ENCODE measurements at regions not wholly inside any gene's neighbourhood (a gene's known extent, or its start where the extent isn't known, plus 50 kb on each side); places are given as distances from the start of the nearest gene placed in this dataset.

DNA sequence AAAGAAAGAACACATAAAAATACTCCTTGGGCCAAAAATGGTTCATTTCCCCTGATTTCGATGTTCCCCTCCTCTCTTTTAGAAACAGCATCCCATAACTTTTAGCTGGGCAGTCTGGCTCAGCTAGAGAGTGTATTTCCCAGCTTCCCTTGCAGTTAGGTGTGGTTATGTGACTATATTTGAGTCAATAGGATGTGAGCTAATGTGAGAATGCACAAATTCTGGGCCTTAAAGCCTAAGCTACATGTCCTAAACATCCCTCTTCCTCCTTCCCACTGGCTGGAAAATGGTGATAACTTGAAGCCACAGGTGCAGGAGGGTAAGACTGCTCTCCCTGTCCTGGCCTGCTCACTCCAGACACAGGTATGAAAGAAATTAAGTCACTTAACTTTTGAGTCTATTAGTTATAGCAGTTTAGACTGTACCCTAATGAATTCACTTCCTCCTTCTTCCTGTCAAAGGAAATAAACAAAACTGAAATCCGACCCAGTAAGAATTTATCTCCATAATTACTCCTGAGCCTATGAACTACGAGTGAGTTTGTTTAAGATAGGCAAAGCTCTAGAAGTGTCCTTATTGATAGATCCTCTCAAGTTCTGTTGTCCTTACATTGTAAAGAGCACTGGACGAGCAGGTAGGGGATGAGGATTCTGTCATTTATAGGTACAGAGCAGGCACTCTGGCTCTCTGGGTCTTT lies 177.6 kb downstream of the MTX2 start:
- ATAC-seq, result no peak

DNA sequence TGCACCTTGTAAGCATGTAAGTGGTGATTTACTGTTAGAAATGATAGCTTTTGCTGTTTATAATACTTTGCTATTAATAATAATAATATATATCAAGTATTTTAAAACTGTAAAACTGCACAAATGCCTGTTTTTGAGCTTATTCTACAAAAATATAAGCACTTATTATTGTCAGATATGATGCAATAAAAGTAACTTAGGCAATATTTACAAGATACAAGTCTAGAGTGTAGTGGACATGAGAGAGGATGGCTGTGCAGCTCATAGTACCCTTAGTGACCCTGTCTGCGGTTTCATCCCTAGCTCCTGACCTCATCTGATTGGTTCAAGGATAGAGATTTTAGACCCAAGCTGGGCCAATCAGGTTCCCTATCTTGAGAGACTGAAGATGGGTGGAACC lies 178.4 kb downstream of the MTX2 start:
- ChIA-PET CTCF (interaction anchor here (1.4 kb wide), 1 partner anchor 107 kb away, joined by 5 read pairs; no protein-coding TSS in a partner anchor), POLR2A (interaction anchor here (0.6 kb wide), 1 partner anchor 142 kb away, joined by 4 read pairs; no protein-coding TSS in a partner anchor)
- H3K9me3 Mint-ChIP-seq, result no peaks in the 10 kb centered on the region
- DNase-seq (ENCODE audit: low spot score) (no peak), ATAC-seq (no peak)
- H3K4me1 Mint-ChIP-seq, result peaks cover 32% of the 10 kb centered on the region
- H3K36me3 Mint-ChIP-seq, result no peaks in the 10 kb centered on the region
- peaks cover 21% of the 10 kb centered on the region for H3K27me3 Mint-ChIP-seq (ENCODE audit: low read depth)
- no peak overlapping the region for H3K27ac Mint-ChIP-seq
- no peak overlapping the region for H3K4me3 Mint-ChIP-seq
- TF ChIP-seq RELA (CRISPR knock-in tag; IDR thresholded peaks at IDR 0.05; ENCODE audit: borderline replicate concordance), result no peak
- TF ChIP-seq, protein P1, sequence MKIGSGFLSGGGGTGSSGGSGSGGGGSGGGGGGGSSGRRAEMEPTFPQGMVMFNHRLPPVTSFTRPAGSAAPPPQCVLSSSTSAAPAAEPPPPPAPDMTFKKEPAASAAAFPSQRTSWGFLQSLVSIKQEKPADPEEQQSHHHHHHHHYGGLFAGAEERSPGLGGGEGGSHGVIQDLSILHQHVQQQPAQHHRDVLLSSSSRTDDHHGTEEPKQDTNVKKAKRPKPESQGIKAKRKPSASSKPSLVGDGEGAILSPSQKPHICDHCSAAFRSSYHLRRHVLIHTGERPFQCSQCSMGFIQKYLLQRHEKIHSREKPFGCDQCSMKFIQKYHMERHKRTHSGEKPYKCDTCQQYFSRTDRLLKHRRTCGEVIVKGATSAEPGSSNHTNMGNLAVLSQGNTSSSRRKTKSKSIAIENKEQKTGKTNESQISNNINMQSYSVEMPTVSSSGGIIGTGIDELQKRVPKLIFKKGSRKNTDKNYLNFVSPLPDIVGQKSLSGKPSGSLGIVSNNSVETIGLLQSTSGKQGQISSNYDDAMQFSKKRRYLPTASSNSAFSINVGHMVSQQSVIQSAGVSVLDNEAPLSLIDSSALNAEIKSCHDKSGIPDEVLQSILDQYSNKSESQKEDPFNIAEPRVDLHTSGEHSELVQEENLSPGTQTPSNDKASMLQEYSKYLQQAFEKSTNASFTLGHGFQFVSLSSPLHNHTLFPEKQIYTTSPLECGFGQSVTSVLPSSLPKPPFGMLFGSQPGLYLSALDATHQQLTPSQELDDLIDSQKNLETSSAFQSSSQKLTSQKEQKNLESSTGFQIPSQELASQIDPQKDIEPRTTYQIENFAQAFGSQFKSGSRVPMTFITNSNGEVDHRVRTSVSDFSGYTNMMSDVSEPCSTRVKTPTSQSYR (CRISPR knock-in tag; IDR thresholded peaks at IDR 0.05), result no peak
- no peak for TF ChIP-seq CREM (CRISPR knock-in tag; IDR thresholded peaks at IDR 0.05)
- no peak for TF ChIP-seq ZNF416 (CRISPR knock-in tag; IDR thresholded peaks at IDR 0.05)
- TF ChIP-seq CBFB (CRISPR knock-in tag; IDR thresholded peaks at IDR 0.05; ENCODE audit: low read depth), result no peak
- TF ChIP-seq NR2C2 (CRISPR knock-in tag; IDR thresholded peaks at IDR 0.05), result no peak
- no peak for TF ChIP-seq TEAD1 (CRISPR knock-in tag; IDR thresholded peaks at IDR 0.05)
- TF ChIP-seq, protein P2, sequence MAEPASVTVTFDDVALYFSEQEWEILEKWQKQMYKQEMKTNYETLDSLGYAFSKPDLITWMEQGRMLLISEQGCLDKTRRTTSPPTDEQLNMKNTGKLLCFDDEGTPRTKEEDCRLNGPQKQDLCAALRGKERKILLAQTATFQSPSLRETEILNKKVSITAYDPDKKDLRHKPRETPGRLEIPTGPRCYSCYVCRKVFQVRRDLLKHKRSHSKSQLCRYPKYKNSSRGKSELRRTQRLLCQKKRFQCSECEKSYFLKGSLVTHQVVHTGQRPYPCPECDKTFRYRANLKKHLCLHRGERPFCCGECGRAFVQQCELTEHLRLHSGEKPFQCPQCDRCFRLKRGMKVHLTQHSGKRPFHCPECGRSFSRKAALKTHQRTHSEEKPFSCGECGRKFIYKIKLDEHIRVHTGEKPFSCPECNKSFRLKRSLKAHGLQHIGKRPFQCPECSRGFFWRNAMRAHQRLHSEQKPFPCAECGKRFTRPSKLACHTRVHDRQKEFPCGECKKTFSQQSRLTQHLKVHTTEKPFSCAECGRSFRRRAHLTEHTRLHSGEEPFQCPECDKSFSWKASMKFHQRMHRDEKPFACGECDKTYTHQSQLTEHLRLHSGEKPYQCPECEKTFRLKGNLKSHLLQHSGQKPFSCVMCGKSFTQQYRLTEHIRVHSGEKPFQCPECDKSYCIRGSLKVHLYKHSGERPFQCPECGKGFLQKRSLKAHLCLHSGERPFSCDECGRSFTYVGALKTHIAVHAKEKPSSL (CRISPR knock-in tag; conservative IDR thresholded peaks at IDR 0.05), result no peak
- no peak for TF ChIP-seq TP53 (CRISPR knock-in tag; IDR thresholded peaks at IDR 0.05)
- TF ChIP-seq, protein P3, sequence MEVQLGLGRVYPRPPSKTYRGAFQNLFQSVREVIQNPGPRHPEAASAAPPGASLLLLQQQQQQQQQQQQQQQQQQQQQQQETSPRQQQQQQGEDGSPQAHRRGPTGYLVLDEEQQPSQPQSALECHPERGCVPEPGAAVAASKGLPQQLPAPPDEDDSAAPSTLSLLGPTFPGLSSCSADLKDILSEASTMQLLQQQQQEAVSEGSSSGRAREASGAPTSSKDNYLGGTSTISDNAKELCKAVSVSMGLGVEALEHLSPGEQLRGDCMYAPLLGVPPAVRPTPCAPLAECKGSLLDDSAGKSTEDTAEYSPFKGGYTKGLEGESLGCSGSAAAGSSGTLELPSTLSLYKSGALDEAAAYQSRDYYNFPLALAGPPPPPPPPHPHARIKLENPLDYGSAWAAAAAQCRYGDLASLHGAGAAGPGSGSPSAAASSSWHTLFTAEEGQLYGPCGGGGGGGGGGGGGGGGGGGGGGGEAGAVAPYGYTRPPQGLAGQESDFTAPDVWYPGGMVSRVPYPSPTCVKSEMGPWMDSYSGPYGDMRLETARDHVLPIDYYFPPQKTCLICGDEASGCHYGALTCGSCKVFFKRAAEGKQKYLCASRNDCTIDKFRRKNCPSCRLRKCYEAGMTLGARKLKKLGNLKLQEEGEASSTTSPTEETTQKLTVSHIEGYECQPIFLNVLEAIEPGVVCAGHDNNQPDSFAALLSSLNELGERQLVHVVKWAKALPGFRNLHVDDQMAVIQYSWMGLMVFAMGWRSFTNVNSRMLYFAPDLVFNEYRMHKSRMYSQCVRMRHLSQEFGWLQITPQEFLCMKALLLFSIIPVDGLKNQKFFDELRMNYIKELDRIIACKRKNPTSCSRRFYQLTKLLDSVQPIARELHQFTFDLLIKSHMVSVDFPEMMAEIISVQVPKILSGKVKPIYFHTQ (CRISPR knock-in tag; IDR thresholded peaks at IDR 0.05), result no peak
- TF ChIP-seq CREB1 (CRISPR knock-in tag; IDR thresholded peaks at IDR 0.05), result no peak

More for the DNA sequence above, 177.6 kb downstream of the MTX2 start:
- Mint-ChIP-seq H3K36me3 (no peaks in the 10 kb centered on the region), H3K9me3 (no peaks in the 10 kb centered on the region), H3K27ac (no peak overlapping the region), H3K4me1 (peaks cover 32% of the 10 kb centered on the region), H3K27me3 (ENCODE audit: low read depth) (peaks cover 21% of the 10 kb centered on the region), H3K4me3 (no peak overlapping the region)
- ChIA-PET POLR2A (interaction anchor here (1.1 kb wide), 1 partner anchor 134 kb away, joined by 3 read pairs; no protein-coding TSS in a partner anchor), CTCF (interaction anchor here (1.4 to 2.2 kb wide), 3 partner anchors 8 to 306 kb away, joined by 4 to 20 read pairs (median 5); no protein-coding TSS in a partner anchor)
- no peak for DNase-seq (ENCODE audit: low spot score)
- TF ChIP-seq, protein P4, sequence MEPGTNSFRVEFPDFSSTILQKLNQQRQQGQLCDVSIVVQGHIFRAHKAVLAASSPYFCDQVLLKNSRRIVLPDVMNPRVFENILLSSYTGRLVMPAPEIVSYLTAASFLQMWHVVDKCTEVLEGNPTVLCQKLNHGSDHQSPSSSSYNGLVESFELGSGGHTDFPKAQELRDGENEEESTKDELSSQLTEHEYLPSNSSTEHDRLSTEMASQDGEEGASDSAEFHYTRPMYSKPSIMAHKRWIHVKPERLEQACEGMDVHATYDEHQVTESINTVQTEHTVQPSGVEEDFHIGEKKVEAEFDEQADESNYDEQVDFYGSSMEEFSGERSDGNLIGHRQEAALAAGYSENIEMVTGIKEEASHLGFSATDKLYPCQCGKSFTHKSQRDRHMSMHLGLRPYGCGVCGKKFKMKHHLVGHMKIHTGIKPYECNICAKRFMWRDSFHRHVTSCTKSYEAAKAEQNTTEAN (CRISPR knock-in tag; IDR thresholded peaks at IDR 0.05), result no peak
- TF ChIP-seq TP53 (CRISPR knock-in tag; IDR thresholded peaks at IDR 0.05), result no peak
- no peak for TF ChIP-seq CREM (CRISPR knock-in tag; IDR thresholded peaks at IDR 0.05)
- TF ChIP-seq, protein P1 (CRISPR knock-in tag; IDR thresholded peaks at IDR 0.05), result no peak
- TF ChIP-seq TCF7 (CRISPR knock-in tag; IDR thresholded peaks at IDR 0.05; ENCODE audit: low read depth), result no peak
- TF ChIP-seq, protein P5, sequence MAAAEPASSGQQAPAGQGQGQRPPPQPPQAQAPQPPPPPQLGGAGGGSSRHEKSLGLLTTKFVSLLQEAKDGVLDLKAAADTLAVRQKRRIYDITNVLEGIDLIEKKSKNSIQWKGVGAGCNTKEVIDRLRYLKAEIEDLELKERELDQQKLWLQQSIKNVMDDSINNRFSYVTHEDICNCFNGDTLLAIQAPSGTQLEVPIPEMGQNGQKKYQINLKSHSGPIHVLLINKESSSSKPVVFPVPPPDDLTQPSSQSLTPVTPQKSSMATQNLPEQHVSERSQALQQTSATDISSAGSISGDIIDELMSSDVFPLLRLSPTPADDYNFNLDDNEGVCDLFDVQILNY (CRISPR knock-in tag; IDR thresholded peaks at IDR 0.05), result no peak
- no peak for TF ChIP-seq NFATC4 (CRISPR knock-in tag; IDR thresholded peaks at IDR 0.05)
- TF ChIP-seq, protein P6, sequence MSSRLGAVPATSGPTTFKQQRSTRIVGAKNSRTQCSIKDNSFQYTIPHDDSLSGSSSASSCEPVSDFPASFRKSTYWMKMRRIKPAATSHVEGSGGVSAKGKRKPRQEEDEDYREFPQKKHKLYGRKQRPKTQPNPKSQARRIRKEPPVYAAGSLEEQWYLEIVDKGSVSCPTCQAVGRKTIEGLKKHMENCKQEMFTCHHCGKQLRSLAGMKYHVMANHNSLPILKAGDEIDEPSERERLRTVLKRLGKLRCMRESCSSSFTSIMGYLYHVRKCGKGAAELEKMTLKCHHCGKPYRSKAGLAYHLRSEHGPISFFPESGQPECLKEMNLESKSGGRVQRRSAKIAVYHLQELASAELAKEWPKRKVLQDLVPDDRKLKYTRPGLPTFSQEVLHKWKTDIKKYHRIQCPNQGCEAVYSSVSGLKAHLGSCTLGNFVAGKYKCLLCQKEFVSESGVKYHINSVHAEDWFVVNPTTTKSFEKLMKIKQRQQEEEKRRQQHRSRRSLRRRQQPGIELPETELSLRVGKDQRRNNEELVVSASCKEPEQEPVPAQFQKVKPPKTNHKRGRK (CRISPR knock-in tag; IDR thresholded peaks at IDR 0.05; ENCODE audit: borderline replicate concordance), result no peak

Data from WTC11 (cell line).